Activated CD4-positive, alpha-beta T cell treated with anti-CD3 and anti-CD28 coated beads, Interleukin-2, Interleukin-6, amounts not matched to agents 100 ng/mL and 50 ng/mL, durations not matched to agents 16 hours and 8 hours (primary cell): ENCODE measurements at regions not wholly inside any gene's neighbourhood (a gene's known extent, or its start where the extent isn't known, plus 50 kb on each side); places are given as distances from the start of the nearest gene placed in this dataset.
"Not testable (repeated sequence)": the region's sequence is repeated elsewhere in the genome, so short reads cannot be mapped to it uniquely, and the experiment has no call there.

Source experiments
- DNase-seq: peaks from one replicate; pipeline ENCODE4 v3.0.0-alpha.2; 2020

GRCh38 chr20:10109641-10110040 lies 74.9 kb downstream of the ANKEF1 start:
- no peak for DNase-seq

- no peak for DNase-seq
These were observed 75.4 kb downstream of the ANKEF1 start for GRCh38 chr20:10110151-10110550.

- no peak for DNase-seq
These were observed 76.6 kb downstream of the ANKEF1 start for GRCh38 chr20:10111139-10111958.

GRCh38 chr20:10111959-10112250 lies 77.1 kb downstream of the ANKEF1 start:
- DNase-seq = no peak

GRCh38 chr20:10113746-10114145 lies 79.0 kb downstream of the ANKEF1 start:
- DNase-seq = no peak

- DNase-seq = no peak
These were observed 79.8 kb downstream of the ANKEF1 start for GRCh38 chr20:10114598-10114997.

- peak; percentile 4 for DNase-seq
These were observed 80.2 kb downstream of the ANKEF1 start for GRCh38 chr20:10115021-10115420.

GRCh38 chr20:10119336-10119735 lies 84.5 kb downstream of the ANKEF1 start:
- DNase-seq = no peak

- not testable (repeated sequence) for DNase-seq
These were observed 90.1 kb downstream of the ANKEF1 start for GRCh38 chr20:10124883-10125282.

GRCh38 chr20:10125757-10126156 lies 91.0 kb downstream of the ANKEF1 start:
- DNase-seq = no peak

GRCh38 chr20:10129749-10130148 lies 88.9 kb upstream of the SNAP25 start:
- DNase-seq = no peak

- DNase-seq = no peak
These were observed 86.8 kb upstream of the SNAP25 start for GRCh38 chr20:10131732-10132345.

GRCh38 chr20:10132387-10132786 lies 86.2 kb upstream of the SNAP25 start:
- DNase-seq = no peak

GRCh38 chr20:10133532-10133931 lies 85.1 kb upstream of the SNAP25 start:
- DNase-seq = no peak

GRCh38 chr20:10134176-10134575 lies 84.5 kb upstream of the SNAP25 start:
- no peak for DNase-seq

- DNase-seq = no peak
These were observed 83.2 kb upstream of the SNAP25 start for GRCh38 chr20:10135438-10135837.

- DNase-seq = no peak
These were observed 81.6 kb upstream of the SNAP25 start for GRCh38 chr20:10137032-10137431.

- no peak for DNase-seq
These were observed 81.1 kb upstream of the SNAP25 start for GRCh38 chr20:10137533-10137932.

GRCh38 chr20:10157549-10157948 lies 61.1 kb upstream of the SNAP25 start:
- DNase-seq = no peak

- DNase-seq = no peak
These were observed 51.6 kb upstream of the SNAP25 start for GRCh38 chr20:10167040-10167439.

GRCh38 chr20:10167594-10167993 lies 51.0 kb upstream of the SNAP25 start:
- no peak for DNase-seq
